ENCODE measurements at regions not wholly inside any gene's neighbourhood (a gene's known extent, or its start where the extent isn't known, plus 50 kb on each side); places are given as distances from the start of the nearest gene placed in this dataset.
"Not testable (repeated sequence)": the region's sequence is repeated elsewhere in the genome, so short reads cannot be mapped to it uniquely, and the experiment has no call there.

GRCh38 chr2:149701241-149701640 is 113.7 kb upstream of the MMADHC start:
- H3K27me3 ChIP-seq (ENCODE audit: control insufficient read depth, insufficient read depth, low read length): no peaks in the 10 kb centered on the region
- H3K36me3 ChIP-seq (replicated peaks; ENCODE audit: control insufficient read depth, insufficient read depth, low read length): no peaks in the 10 kb centered on the region
- no peak overlapping the region for H3K4me3 ChIP-seq (ENCODE audit: insufficient read depth, low read depth, low read length)
- DNase-seq: no peak

GRCh38 chr2:149692961-149693396 is 105.4 kb upstream of the MMADHC start:
- DNase-seq: no peak
- H3K4me3 ChIP-seq (ENCODE audit: insufficient read depth, low read depth, low read length): no peak overlapping the region
- H3K36me3 ChIP-seq (replicated peaks; ENCODE audit: control insufficient read depth, insufficient read depth, low read length): no peaks in the 10 kb centered on the region
- no peaks in the 10 kb centered on the region for H3K27me3 ChIP-seq (ENCODE audit: control insufficient read depth, insufficient read depth, low read length)

- no peaks in the 10 kb centered on the region for H3K36me3 ChIP-seq (replicated peaks; ENCODE audit: control insufficient read depth, insufficient read depth, low read length)
- no peak overlapping the region for H3K4me3 ChIP-seq (ENCODE audit: insufficient read depth, low read depth, low read length)
- H3K27me3 ChIP-seq (ENCODE audit: control insufficient read depth, insufficient read depth, low read length): no peaks in the 10 kb centered on the region
- DNase-seq: no peak
Observed at GRCh38 chr2:149690825-149691224, 103.2 kb upstream of the MMADHC start.

GRCh38 chr2:149687052-149687427 is 99.5 kb upstream of the MMADHC start:
- DNase-seq: no peak
- no peaks in the 10 kb centered on the region for H3K36me3 ChIP-seq (replicated peaks; ENCODE audit: control insufficient read depth, insufficient read depth, low read length)
- H3K4me3 ChIP-seq (ENCODE audit: insufficient read depth, low read depth, low read length): no peak overlapping the region
- H3K27me3 ChIP-seq (ENCODE audit: control insufficient read depth, insufficient read depth, low read length): no peaks in the 10 kb centered on the region

GRCh38 chr2:149686136-149687051 is 98.8 kb upstream of the MMADHC start:
- Histone ChIP-seq H3K4me3 (ENCODE audit: insufficient read depth, low read depth, low read length) (no peak overlapping the region), H3K27me3 (ENCODE audit: control insufficient read depth, insufficient read depth, low read length) (no peaks in the 10 kb centered on the region), H3K36me3 (replicated peaks; ENCODE audit: control insufficient read depth, insufficient read depth, low read length) (no peaks in the 10 kb centered on the region)
- no peak for DNase-seq

- not testable (repeated sequence) for DNase-seq; H3K36me3 ChIP-seq (replicated peaks; ENCODE audit: control insufficient read depth, insufficient read depth, low read length); H3K4me3 ChIP-seq (ENCODE audit: insufficient read depth, low read depth, low read length); H3K27me3 ChIP-seq (ENCODE audit: control insufficient read depth, insufficient read depth, low read length)
Observed at GRCh38 chr2:149685401-149685800, 97.8 kb upstream of the MMADHC start.

- Histone ChIP-seq H3K36me3 (replicated peaks; ENCODE audit: control insufficient read depth, insufficient read depth, low read length) (no peaks in the 10 kb centered on the region), H3K4me3 (ENCODE audit: insufficient read depth, low read depth, low read length) (no peak overlapping the region), H3K27me3 (ENCODE audit: control insufficient read depth, insufficient read depth, low read length) (no peaks in the 10 kb centered on the region)
- no peak for DNase-seq
Observed at GRCh38 chr2:149679286-149679685, 91.7 kb upstream of the MMADHC start.

GRCh38 chr2:149677416-149677815 is 89.8 kb upstream of the MMADHC start:
- DNase-seq: no peak
- H3K4me3 ChIP-seq (ENCODE audit: insufficient read depth, low read depth, low read length): no peak overlapping the region

GRCh38 chr2:149670086-149670485 is 82.5 kb upstream of the MMADHC start:
- Histone ChIP-seq H3K4me3 (ENCODE audit: insufficient read depth, low read depth, low read length) (no peak overlapping the region), H3K27me3 (ENCODE audit: control insufficient read depth, insufficient read depth, low read length) (no peaks in the 10 kb centered on the region), H3K36me3 (replicated peaks; ENCODE audit: control insufficient read depth, insufficient read depth, low read length) (no peaks in the 10 kb centered on the region)
- DNase-seq: no peak

More at GRCh38 chr2:149677416-149677815, 89.8 kb upstream of the MMADHC start:
- Histone ChIP-seq H3K27me3 (ENCODE audit: control insufficient read depth, insufficient read depth, low read length) (no peaks in the 10 kb centered on the region), H3K36me3 (replicated peaks; ENCODE audit: control insufficient read depth, insufficient read depth, low read length) (no peaks in the 10 kb centered on the region)

GRCh38 chr2:149666809-149667320 is 79.3 kb upstream of the MMADHC start:
- H3K36me3 ChIP-seq (replicated peaks; ENCODE audit: control insufficient read depth, insufficient read depth, low read length): no peaks in the 10 kb centered on the region
- no peak for DNase-seq
- H3K27me3 ChIP-seq (ENCODE audit: control insufficient read depth, insufficient read depth, low read length): no peaks in the 10 kb centered on the region
- H3K4me3 ChIP-seq (ENCODE audit: insufficient read depth, low read depth, low read length): no peak overlapping the region

- DNase-seq: no peak
- Histone ChIP-seq H3K4me3 (ENCODE audit: insufficient read depth, low read depth, low read length) (no peak overlapping the region), H3K36me3 (replicated peaks; ENCODE audit: control insufficient read depth, insufficient read depth, low read length) (no peaks in the 10 kb centered on the region), H3K27me3 (ENCODE audit: control insufficient read depth, insufficient read depth, low read length) (no peaks in the 10 kb centered on the region)
Observed at GRCh38 chr2:149664896-149665295, 77.3 kb upstream of the MMADHC start.

GRCh38 chr2:149662556-149662955 is 75.0 kb upstream of the MMADHC start:
- no peak for DNase-seq

GRCh38 chr2:149661844-149662243 is 74.3 kb upstream of the MMADHC start:
- DNase-seq: no peak
- H3K27me3 ChIP-seq (ENCODE audit: control insufficient read depth, insufficient read depth, low read length): no peaks in the 10 kb centered on the region
- no peaks in the 10 kb centered on the region for H3K36me3 ChIP-seq (replicated peaks; ENCODE audit: control insufficient read depth, insufficient read depth, low read length)
- no peak overlapping the region for H3K4me3 ChIP-seq (ENCODE audit: insufficient read depth, low read depth, low read length)

More at GRCh38 chr2:149662556-149662955, 75.0 kb upstream of the MMADHC start:
- Histone ChIP-seq H3K36me3 (replicated peaks; ENCODE audit: control insufficient read depth, insufficient read depth, low read length) (no peaks in the 10 kb centered on the region), H3K4me3 (ENCODE audit: insufficient read depth, low read depth, low read length) (no peak overlapping the region), H3K27me3 (ENCODE audit: control insufficient read depth, insufficient read depth, low read length) (no peaks in the 10 kb centered on the region)

- DNase-seq: no peak
- H3K36me3 ChIP-seq (replicated peaks; ENCODE audit: control insufficient read depth, insufficient read depth, low read length): no peaks in the 10 kb centered on the region
- no peaks in the 10 kb centered on the region for H3K27me3 ChIP-seq (ENCODE audit: control insufficient read depth, insufficient read depth, low read length)
- no peak overlapping the region for H3K4me3 ChIP-seq (ENCODE audit: insufficient read depth, low read depth, low read length)
Observed at GRCh38 chr2:149658553-149658952, 71.0 kb upstream of the MMADHC start.

GRCh38 chr2:149657401-149658040 is 69.9 kb upstream of the MMADHC start:
- Histone ChIP-seq H3K36me3 (replicated peaks; ENCODE audit: control insufficient read depth, insufficient read depth, low read length) (no peaks in the 10 kb centered on the region), H3K4me3 (ENCODE audit: insufficient read depth, low read depth, low read length) (no peak overlapping the region), H3K27me3 (ENCODE audit: control insufficient read depth, insufficient read depth, low read length) (no peaks in the 10 kb centered on the region)
- DNase-seq: no peak
